Endothelial cell of umbilical vein (primary cell): ENCODE measurements at regions not wholly inside any gene's neighbourhood (a gene's known extent, or its start where the extent isn't known, plus 50 kb on each side); places are given as distances from the start of the nearest gene placed in this dataset.

ENCODE experiments used
- CTCF ChIP-seq, 2 donors: IDR thresholded peaks; 1 replicate in 1 of 2; 2 replicates in 1 of 2; pipeline ENCODE4 v1.5.1; 2011; ENCODE audit warnings: low read length in 2 of 2, mild to moderate bottlenecking in 2 of 2, moderate library complexity in 2 of 2, control low read depth in 1 of 2, inconsistent platforms in 1 of 2, low read depth in 1 of 2; ENCODE audit not compliant: insufficient read depth in 1 of 2; ENCODE audit errors: extremely low read depth in 1 of 2
- EZH2 ChIP-seq: IDR thresholded peaks from 2 replicates; pipeline ENCODE4 v1.6.1; 2012; ENCODE audit warnings: borderline replicate concordance, low read depth, mild to moderate bottlenecking, moderate library complexity, low read length, inconsistent platforms; ENCODE audit not compliant: severe bottlenecking
- FOS ChIP-seq: IDR thresholded peaks from 2 replicates; pipeline ENCODE4 v1.6.1; 2011; ENCODE audit warnings: mild to moderate bottlenecking, low read length, moderate library complexity, borderline replicate concordance; ENCODE audit not compliant: insufficient read depth
- MAX ChIP-seq: IDR thresholded peaks from 2 replicates; pipeline ENCODE4 v1.6.1; 2011; ENCODE audit not compliant: insufficient read depth, insufficient read length
- POLR2A ChIP-seq: IDR thresholded peaks from 2 replicates; pipeline ENCODE4 v1.6.1; 2012; ENCODE audit warnings: low read depth, mild to moderate bottlenecking, control low read depth, low read length

DNA sequence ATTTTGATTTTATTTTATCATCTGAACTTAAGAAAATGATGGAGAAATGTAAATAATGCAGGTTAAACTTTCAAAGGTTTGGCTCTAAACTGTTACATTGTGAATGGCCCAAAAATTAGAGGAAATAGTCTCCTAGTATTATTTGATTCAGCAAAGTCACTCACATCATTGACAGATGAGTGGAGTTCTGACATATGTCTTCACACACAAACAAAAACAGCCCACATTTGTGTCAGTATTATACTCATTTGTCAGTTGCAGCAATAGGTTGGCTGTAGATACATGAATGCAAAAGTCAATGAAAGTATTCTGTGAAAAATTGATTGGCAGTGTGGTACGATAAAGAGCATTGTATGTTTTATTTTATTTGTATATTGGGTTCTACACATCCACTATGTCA lies 108.8 kb upstream of the BMPER start:
- TF ChIP-seq CTCF (IDR thresholded peaks at IDR 0.05; ENCODE audit: extremely low read depth in 1 of 2, insufficient read depth in 1 of 2, low read depth in 1 of 2, low read length in 2 of 2) (no peak), EZH2 (no peak), POLR2A (no peak), MAX (no peak), FOS (no peak)
